ENCODE measurements at regions not wholly inside any gene's neighbourhood (a gene's known extent, or its start where the extent isn't known, plus 50 kb on each side); places are given as distances from the start of the nearest gene placed in this dataset.

DNA sequence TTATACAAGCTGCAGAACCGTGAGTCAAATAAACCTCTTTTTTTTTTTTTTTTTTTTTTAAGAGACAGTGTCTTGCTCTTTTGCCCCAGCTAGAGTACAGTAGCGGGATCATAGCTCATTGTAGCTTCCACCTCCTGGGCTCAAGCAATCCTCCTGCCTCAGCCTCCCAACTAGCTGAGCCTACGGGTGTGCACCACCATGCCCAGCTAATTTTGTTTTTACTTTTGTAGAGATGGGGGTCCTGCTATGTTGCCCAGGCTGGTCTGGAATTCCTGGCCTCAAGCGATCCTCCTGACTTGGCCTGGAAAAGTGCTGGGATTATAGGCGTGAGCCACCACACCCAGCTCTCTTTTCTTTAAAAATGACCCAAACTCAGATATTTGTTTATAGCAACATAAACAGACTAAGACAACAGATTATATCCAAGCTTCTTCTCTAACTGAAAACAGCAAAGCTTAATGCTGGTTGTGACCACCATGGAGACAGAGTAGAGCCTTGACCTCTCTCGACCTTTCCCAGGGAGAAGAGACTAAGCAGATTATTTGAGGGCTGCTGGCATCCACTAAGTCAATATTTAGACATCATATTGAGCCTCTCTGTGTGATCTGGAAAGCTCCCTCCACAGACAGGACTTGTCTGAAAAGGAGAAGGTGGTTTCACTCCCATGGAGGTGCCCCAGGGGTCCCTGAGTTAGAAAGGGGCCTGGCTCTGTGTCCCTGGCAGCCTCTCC is 150.0 kb downstream of the KCTD15 start:
- H3K27ac Mint-ChIP-seq: no peak overlapping the region
- no peak for DNase-seq
- no peak overlapping the region for H3K14ac ChIP-seq (ENCODE audit: insufficient read depth, low read length)

More for the DNA sequence above, 150.0 kb downstream of the KCTD15 start:
- Histone ChIP-seq H3K4ac (ENCODE audit: low read depth, low read length) (no peak overlapping the region), H4K8ac (replicated peaks; ENCODE audit: insufficient read length, low read depth, low read length) (no peak overlapping the region), H3K9ac (ENCODE audit: extremely low read depth, insufficient read length, low read length) (no peak overlapping the region), H3K23me2 (ENCODE audit: insufficient read length, low read depth, low read length, poor library complexity, severe bottlenecking) (no peaks in the 10 kb centered on the region), H3K4me2 (ENCODE audit: insufficient read depth, insufficient read length, low read length) (no peak overlapping the region), H2BK12ac (ENCODE audit: insufficient read length, low read depth, low read length) (no peak overlapping the region), H3T11ph (ENCODE audit: low read length) (no peak overlapping the region), H4K20me1 (ENCODE audit: control insufficient read depth, insufficient read depth, insufficient read length) (no peaks in the 10 kb centered on the region), H3K79me1 (ENCODE audit: insufficient read depth, low read depth, low read length, poor library complexity, severe bottlenecking) (no peaks in the 10 kb centered on the region), H2BK5ac (ENCODE audit: insufficient read length, low read length) (no peak overlapping the region), H4K5ac (ENCODE audit: insufficient read length, low read depth, low read length) (no peak overlapping the region), H3K4me1 (ENCODE audit: insufficient read depth, low read length) (no peaks in the 10 kb centered on the region), H3K27me3 (ENCODE audit: insufficient read depth, low read length) (no peaks in the 10 kb centered on the region), H3K79me2 (ENCODE audit: insufficient read depth, low read length) (no peaks in the 10 kb centered on the region), H2BK120ac (ENCODE audit: low read depth, low read length, poor library complexity, severe bottlenecking) (no peak overlapping the region), H3K56ac (ENCODE audit: insufficient read length, low read depth, low read length) (no peak overlapping the region), H2AFZ (ENCODE audit: low read length) (no peak overlapping the region), H2BK20ac (ENCODE audit: low read depth, low read length, poor library complexity, severe bottlenecking) (no peak overlapping the region), H3K23ac (ENCODE audit: insufficient read length, low read depth, low read length) (no peak overlapping the region), H2AK5ac (ENCODE audit: insufficient read length, low read length) (no peak overlapping the region), H4K91ac (ENCODE audit: insufficient read length, low read depth, low read length) (no peak overlapping the region), H3K18ac (ENCODE audit: insufficient read length, low read depth, low read length) (no peak overlapping the region), H3K27ac (ENCODE audit: insufficient read length, low read depth, low read length) (no peak overlapping the region), H3K9me3 (ENCODE audit: control insufficient read depth, low read depth, low read length) (no peaks in the 10 kb centered on the region), H2BK15ac (ENCODE audit: low read depth, low read length) (no peak overlapping the region)
- H3K36me3 Mint-ChIP-seq (ENCODE audit: insufficient read depth in 1 of 3, low read depth in 3 of 3): no peaks in the 10 kb centered on the region; a peak in 2 of 7 replicates
- H3K4me1 Mint-ChIP-seq: peaks cover 12 to 15% of the 10 kb centered on the region in 2 experiments
- H3K27me3 Mint-ChIP-seq (ENCODE audit: low read depth): peaks cover 2% of the 10 kb centered on the region
- no peak overlapping the region for H3K4me3 Mint-ChIP-seq
- no CpG with 5 or more reads among the region's 6 CpGs for WGBS (ENCODE audit: extremely low coverage, insufficient read length, low lambda C conversion rate)
- TF ChIP-seq, protein P1, sequence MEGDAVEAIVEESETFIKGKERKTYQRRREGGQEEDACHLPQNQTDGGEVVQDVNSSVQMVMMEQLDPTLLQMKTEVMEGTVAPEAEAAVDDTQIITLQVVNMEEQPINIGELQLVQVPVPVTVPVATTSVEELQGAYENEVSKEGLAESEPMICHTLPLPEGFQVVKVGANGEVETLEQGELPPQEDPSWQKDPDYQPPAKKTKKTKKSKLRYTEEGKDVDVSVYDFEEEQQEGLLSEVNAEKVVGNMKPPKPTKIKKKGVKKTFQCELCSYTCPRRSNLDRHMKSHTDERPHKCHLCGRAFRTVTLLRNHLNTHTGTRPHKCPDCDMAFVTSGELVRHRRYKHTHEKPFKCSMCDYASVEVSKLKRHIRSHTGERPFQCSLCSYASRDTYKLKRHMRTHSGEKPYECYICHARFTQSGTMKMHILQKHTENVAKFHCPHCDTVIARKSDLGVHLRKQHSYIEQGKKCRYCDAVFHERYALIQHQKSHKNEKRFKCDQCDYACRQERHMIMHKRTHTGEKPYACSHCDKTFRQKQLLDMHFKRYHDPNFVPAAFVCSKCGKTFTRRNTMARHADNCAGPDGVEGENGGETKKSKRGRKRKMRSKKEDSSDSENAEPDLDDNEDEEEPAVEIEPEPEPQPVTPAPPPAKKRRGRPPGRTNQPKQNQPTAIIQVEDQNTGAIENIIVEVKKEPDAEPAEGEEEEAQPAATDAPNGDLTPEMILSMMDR (conservative IDR thresholded peaks at IDR 0.05): no peak
- H3K9me3 Mint-ChIP-seq: no peaks in the 10 kb centered on the region; a peak in 1 of 5 replicates

All from H9 (cell line).